SU-DHL-6 (cell line): ENCODE measurements at regions not wholly inside any gene's neighbourhood (a gene's known extent, or its start where the extent isn't known, plus 50 kb on each side); places are given as distances from the start of the nearest gene placed in this dataset.

Source experiments
- H2AFZ ChIP-seq: fragments of 200-600 bp; sonication (generic); 2 replicates; pipeline ENCODE4 v1.6.1; 2014; ENCODE audit warnings: low read depth, mild to moderate bottlenecking, moderate library complexity, mixed read lengths, antibody characterized with exemption, low read length; ENCODE audit not compliant: severe bottlenecking
- H3F3A ChIP-seq: fragments of 200-600 bp; shearing (Covaris generic); 2 replicates; pipeline ENCODE4 v1.6.0; 2016; ENCODE audit warnings: antibody characterized with exemption, mild to moderate bottlenecking; ENCODE audit not compliant: insufficient read depth
- H3K27ac ChIP-seq: fragments of 200-600 bp; sonication (generic); 2 replicates; pipeline ENCODE4 v1.5.1; 2016; ENCODE audit warnings: low read depth, mild to moderate bottlenecking, low read length, moderate library complexity, mixed read lengths
- H3K27me3 ChIP-seq: fragments of 200-600 bp; sonication (generic), shearing (Covaris generic); 2 replicates; pipeline ENCODE4 v1.6.0; 2014; ENCODE audit warnings: mild to moderate bottlenecking, low read length
- H3K36me3 ChIP-seq: fragments of 200-600 bp; sonication (generic); 2 replicates; pipeline ENCODE4 v1.6.1; 2014; ENCODE audit warnings: mild to moderate bottlenecking, low read length, mixed read lengths
- H3K4me2 ChIP-seq: fragments of 300-600, 200-600 bp; shearing (Covaris generic), sonication (generic); 2 replicates; pipeline ENCODE4 v1.6.0; 2014; ENCODE audit warnings: low read length, low read depth, mild to moderate bottlenecking; ENCODE audit not compliant: poor library complexity, severe bottlenecking
- H3K4me3 ChIP-seq: fragments of 200-600 bp; sonication (generic); 2 replicates; pipeline ENCODE4 v1.5.1; 2014; ENCODE audit warnings: antibody characterized with exemption, low read length, mild to moderate bottlenecking, mixed read lengths; ENCODE audit not compliant: insufficient read depth, poor library complexity, severe bottlenecking
- H3K79me2 ChIP-seq: fragments of 200-600 bp; sonication (generic); 2 replicates; pipeline ENCODE4 v1.6.1; 2014; ENCODE audit warnings: mild to moderate bottlenecking, low read length, moderate library complexity; ENCODE audit not compliant: insufficient read depth
- H3K9ac ChIP-seq: fragments of 200-600 bp; sonication (generic); 2 replicates; pipeline ENCODE4 v1.7.0; 2014; ENCODE audit warnings: mild to moderate bottlenecking, low read length
- H3K9me2 ChIP-seq: fragments of 200-600 bp; sonication (generic); replicated peaks from 2 replicates; pipeline ENCODE4 v1.6.1; 2014; ENCODE audit warnings: low read length; ENCODE audit not compliant: insufficient read depth
- H3K9me3 ChIP-seq: fragments of 200-600 bp; sonication (generic); 2 replicates; pipeline ENCODE4 v1.6.1; 2014; ENCODE audit warnings: low read length, mixed read lengths; ENCODE audit not compliant: insufficient read depth
- H4K20me1 ChIP-seq: fragments of 200-600 bp; sonication (generic); 2 replicates; pipeline ENCODE4 v1.6.1; 2014; ENCODE audit warnings: low read depth, mild to moderate bottlenecking, antibody characterized with exemption, low read length, moderate library complexity, mixed read lengths
- EZH2phosphoT487 ChIP-seq: fragments of 200-600 bp; sonication (generic), shearing (Covaris generic); conservative IDR thresholded peaks from 2 replicates; pipeline ENCODE4 v1.6.1; 2018; ENCODE audit warnings: mild to moderate bottlenecking, antibody characterized with exemption, low read length, moderate library complexity, mixed read lengths
- TF ChIP-seq, protein P1 (sequence below): fragments of 200-600 bp; sonication (generic); IDR thresholded peaks from one replicate; pipeline ENCODE4 v1.5.1; 2017; ENCODE audit warnings: antibody characterized with exemption, mild to moderate bottlenecking, low read length, moderate library complexity; ENCODE audit not compliant: insufficient read depth, poor library complexity, severe bottlenecking

DNA sequence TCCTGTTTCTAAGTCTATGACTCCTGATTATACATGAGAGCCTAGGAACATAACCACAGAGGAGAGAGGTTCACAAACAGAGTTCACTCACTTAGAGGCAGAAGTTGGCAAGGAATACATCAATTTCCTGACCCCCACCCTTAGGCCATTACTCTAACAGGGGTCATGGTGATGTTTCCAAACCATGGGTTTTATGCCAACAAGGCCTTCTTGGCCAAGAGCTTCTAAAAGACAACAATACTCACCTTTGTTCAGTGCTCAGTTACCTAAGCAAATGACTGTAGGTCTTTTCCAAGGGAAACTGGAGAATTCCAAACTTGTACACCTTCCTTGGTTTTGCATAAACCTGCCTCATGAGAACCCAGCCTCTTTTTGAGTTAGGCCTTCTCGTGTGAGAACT lies 52.6 kb downstream of the ERICH4 start:
- no peaks in the 10 kb centered on the region for H3K79me2 ChIP-seq
- no peaks in the 10 kb centered on the region for H3F3A ChIP-seq
- no peak overlapping the region for H3K4me3 ChIP-seq
- H3K4me2 ChIP-seq, result no peak overlapping the region
- no peak overlapping the region for H2AFZ ChIP-seq
- H3K27me3 ChIP-seq, result no peaks in the 10 kb centered on the region
- H3K36me3 ChIP-seq, result no peaks in the 10 kb centered on the region
- no peak for TF ChIP-seq EZH2phosphoT487
- TF ChIP-seq, protein P1, sequence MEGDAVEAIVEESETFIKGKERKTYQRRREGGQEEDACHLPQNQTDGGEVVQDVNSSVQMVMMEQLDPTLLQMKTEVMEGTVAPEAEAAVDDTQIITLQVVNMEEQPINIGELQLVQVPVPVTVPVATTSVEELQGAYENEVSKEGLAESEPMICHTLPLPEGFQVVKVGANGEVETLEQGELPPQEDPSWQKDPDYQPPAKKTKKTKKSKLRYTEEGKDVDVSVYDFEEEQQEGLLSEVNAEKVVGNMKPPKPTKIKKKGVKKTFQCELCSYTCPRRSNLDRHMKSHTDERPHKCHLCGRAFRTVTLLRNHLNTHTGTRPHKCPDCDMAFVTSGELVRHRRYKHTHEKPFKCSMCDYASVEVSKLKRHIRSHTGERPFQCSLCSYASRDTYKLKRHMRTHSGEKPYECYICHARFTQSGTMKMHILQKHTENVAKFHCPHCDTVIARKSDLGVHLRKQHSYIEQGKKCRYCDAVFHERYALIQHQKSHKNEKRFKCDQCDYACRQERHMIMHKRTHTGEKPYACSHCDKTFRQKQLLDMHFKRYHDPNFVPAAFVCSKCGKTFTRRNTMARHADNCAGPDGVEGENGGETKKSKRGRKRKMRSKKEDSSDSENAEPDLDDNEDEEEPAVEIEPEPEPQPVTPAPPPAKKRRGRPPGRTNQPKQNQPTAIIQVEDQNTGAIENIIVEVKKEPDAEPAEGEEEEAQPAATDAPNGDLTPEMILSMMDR, result no peak
- H4K20me1 ChIP-seq, result no peaks in the 10 kb centered on the region
- H3K9ac ChIP-seq, result no peak overlapping the region
- no peak overlapping the region for H3K27ac ChIP-seq
- no peaks in the 10 kb centered on the region for H3K9me2 ChIP-seq
- H3K9me3 ChIP-seq, result no peaks in the 10 kb centered on the region

DNA sequence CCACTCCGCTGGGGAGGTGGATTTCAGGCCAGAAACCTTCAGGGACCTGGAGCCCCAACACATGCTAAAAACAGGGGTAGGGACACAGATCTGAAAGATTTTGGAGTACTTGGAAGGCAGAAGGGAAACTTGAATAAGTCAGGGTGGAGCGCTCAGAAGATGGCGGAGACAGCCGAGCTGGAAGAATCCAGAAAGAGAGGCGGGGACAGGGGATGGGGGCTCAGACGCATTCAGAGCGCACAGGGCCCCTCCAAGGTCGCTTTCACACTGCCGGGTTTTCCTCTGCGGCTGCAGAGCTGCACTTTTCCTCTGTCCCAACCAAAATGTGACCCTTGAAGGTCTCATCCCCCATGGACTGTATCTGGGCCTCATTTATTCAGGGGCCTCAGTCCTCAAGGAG lies 56.9 kb downstream of the ERICH4 start:
- Histone ChIP-seq H3K27ac (no peak overlapping the region), H3K9ac (no peak overlapping the region), H3F3A (no peaks in the 10 kb centered on the region), H2AFZ (no peak overlapping the region), H3K9me3 (no peaks in the 10 kb centered on the region), H3K79me2 (no peaks in the 10 kb centered on the region), H3K4me2 (no peak overlapping the region), H4K20me1 (no peaks in the 10 kb centered on the region), H3K4me3 (no peak overlapping the region), H3K36me3 (no peaks in the 10 kb centered on the region), H3K27me3 (no peaks in the 10 kb centered on the region), H3K9me2 (no peaks in the 10 kb centered on the region)
- TF ChIP-seq EZH2phosphoT487, result no peak
- TF ChIP-seq, protein P1, result no peak

DNA sequence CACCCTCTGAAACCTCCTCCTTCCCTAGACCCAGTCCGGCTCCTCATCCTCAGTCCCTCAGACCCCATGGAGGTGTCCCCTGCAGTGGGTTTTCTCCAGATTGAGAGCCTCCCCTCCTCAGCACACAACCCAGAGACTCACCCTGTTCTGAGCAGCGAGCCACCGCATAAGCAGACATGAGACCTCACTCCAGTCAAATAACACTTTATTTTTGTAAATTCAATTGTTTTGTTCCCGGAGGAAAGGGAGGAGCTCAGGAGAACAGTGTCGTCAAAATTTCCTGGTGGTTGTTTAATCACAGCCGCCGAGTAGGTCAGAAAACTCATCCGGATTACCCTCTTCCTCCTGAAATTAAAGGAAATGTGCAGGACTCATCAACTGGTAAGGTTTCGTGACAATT lies 57.5 kb downstream of the ERICH4 start:
- H3K9me2 ChIP-seq, result no peaks in the 10 kb centered on the region
- no peaks in the 10 kb centered on the region for H4K20me1 ChIP-seq
- TF ChIP-seq, protein P1, result no peak
- TF ChIP-seq EZH2phosphoT487, result no peak
- no peak overlapping the region for H3K4me3 ChIP-seq
- H3K9me3 ChIP-seq, result no peaks in the 10 kb centered on the region
- H3K27ac ChIP-seq, result no peak overlapping the region
- H3K27me3 ChIP-seq, result no peaks in the 10 kb centered on the region
- no peak overlapping the region for H3K9ac ChIP-seq
- no peak overlapping the region for H2AFZ ChIP-seq
- H3K79me2 ChIP-seq, result no peaks in the 10 kb centered on the region
- no peaks in the 10 kb centered on the region for H3F3A ChIP-seq
- no peaks in the 10 kb centered on the region for H3K36me3 ChIP-seq
- H3K4me2 ChIP-seq, result no peak overlapping the region
